ENCODE measurements at regions not wholly inside any gene's neighbourhood (a gene's known extent, or its start where the extent isn't known, plus 50 kb on each side); places are given as distances from the start of the nearest gene placed in this dataset.

- DNase-seq (ENCODE audit: low read depth) = no peak
- TF ChIP-seq, protein P1, sequence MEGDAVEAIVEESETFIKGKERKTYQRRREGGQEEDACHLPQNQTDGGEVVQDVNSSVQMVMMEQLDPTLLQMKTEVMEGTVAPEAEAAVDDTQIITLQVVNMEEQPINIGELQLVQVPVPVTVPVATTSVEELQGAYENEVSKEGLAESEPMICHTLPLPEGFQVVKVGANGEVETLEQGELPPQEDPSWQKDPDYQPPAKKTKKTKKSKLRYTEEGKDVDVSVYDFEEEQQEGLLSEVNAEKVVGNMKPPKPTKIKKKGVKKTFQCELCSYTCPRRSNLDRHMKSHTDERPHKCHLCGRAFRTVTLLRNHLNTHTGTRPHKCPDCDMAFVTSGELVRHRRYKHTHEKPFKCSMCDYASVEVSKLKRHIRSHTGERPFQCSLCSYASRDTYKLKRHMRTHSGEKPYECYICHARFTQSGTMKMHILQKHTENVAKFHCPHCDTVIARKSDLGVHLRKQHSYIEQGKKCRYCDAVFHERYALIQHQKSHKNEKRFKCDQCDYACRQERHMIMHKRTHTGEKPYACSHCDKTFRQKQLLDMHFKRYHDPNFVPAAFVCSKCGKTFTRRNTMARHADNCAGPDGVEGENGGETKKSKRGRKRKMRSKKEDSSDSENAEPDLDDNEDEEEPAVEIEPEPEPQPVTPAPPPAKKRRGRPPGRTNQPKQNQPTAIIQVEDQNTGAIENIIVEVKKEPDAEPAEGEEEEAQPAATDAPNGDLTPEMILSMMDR (IDR thresholded peaks at IDR 0.05; ENCODE audit: low read length, missing control alignments) = no peak
- no peak overlapping the region for H3K4me3 ChIP-seq (replicated peaks; ENCODE audit: low read depth, low read length)
Observed at GRCh38 chr7:33724201-33724600, 181.1 kb upstream of the BMPER start.

DNA sequence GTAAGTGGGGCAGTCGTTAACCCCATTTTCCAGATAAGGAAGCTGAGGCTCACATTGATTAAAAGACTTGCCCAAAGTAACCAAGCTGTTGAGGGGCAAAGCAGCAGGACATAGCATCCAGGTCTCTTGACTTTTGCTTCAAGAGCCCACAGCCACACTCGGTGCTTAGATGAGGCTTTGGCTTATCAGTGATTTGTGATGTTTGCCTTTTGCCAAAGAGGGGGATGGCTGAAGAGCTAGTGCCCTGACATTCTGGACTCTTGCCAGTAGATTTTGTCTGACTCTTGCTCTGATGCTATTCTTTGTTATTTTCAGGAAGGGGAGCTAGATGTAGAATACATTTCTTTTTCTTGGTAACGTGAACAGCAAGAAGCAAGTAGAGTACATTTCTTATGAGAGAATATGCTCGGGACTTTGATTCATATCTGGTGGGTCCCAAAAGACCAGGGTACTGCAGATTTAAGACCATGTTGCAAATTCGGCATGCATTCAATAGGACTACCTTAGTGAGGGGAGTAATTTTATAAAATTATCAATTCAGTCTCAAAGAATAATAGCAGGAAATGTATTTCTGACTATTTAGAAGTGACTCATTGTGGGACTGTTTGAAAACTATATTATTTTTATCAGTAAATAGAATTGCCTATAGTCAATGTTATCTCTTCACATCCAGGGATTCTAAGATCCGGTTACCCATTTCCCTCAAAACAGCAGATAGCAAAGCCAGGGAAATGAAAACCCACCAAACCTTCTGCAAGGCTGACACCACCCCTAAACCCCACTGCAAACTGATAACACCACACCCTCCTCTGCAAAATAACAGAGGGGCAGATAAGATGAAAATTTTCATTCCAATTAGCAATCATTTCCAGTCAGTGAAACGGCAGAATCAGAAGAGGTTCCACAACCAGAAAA is 180.0 kb upstream of the BMPER start:
- TF ChIP-seq, protein P1 (IDR thresholded peaks at IDR 0.05; ENCODE audit: low read length, missing control alignments) = no peak
- no peak overlapping the region for H3K4me3 ChIP-seq (replicated peaks; ENCODE audit: low read depth, low read length)
- peak; percentile 70 for DNase-seq (ENCODE audit: low read depth)

GRCh38 chr7:33726582-33726981 is 178.8 kb upstream of the BMPER start:
- no peak overlapping the region for H3K4me3 ChIP-seq (replicated peaks; ENCODE audit: low read depth, low read length)

DNA sequence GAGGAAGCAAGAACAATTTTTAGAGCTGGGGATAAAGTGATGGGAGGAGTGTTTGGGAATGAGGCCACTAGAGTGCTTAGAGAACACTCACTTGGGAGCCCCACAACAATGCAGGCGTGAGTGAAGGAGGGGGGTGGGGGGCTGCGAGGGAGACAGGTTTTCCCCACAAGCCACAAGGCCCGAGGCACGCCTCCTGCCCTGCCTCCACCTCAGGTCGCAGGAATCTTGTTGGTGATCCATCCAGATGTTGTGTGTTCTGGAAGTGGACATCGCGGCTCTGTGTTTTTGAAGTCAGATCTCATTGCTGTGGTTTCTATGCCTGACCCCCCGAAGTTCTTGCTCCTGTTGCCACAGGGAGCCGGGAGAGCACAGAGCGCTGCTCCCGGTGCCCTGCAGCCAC is 178.0 kb upstream of the BMPER start:
- DNase-seq (ENCODE audit: low read depth) = no peak
- TF ChIP-seq, protein P1 (IDR thresholded peaks at IDR 0.05; ENCODE audit: low read length, missing control alignments) = no peak
- H3K4me3 ChIP-seq (replicated peaks; ENCODE audit: low read depth, low read length) = no peak overlapping the region

More at GRCh38 chr7:33726582-33726981, 178.8 kb upstream of the BMPER start:
- DNase-seq (ENCODE audit: low read depth) = peak; percentile 63
- TF ChIP-seq, protein P1 (IDR thresholded peaks at IDR 0.05; ENCODE audit: low read length, missing control alignments) = no peak

- DNase-seq (ENCODE audit: low read depth) = no peak
- TF ChIP-seq, protein P1 (IDR thresholded peaks at IDR 0.05; ENCODE audit: low read length, missing control alignments) = no peak
Observed at GRCh38 chr7:33728873-33729551, 176.3 kb upstream of the BMPER start.

GRCh38 chr7:33729726-33730125 is 175.6 kb upstream of the BMPER start:
- TF ChIP-seq, protein P1 (IDR thresholded peaks at IDR 0.05; ENCODE audit: low read length, missing control alignments) = no peak
- no peak overlapping the region for H3K4me3 ChIP-seq (replicated peaks; ENCODE audit: low read depth, low read length)
- DNase-seq (ENCODE audit: low read depth) = no peak

More at GRCh38 chr7:33728873-33729551, 176.3 kb upstream of the BMPER start:
- no peak overlapping the region for H3K4me3 ChIP-seq (replicated peaks; ENCODE audit: low read depth, low read length)
